Karpas-422 (cell line): ENCODE measurements at regions not wholly inside any gene's neighbourhood (a gene's known extent, or its start where the extent isn't known, plus 50 kb on each side); places are given as distances from the start of the nearest gene placed in this dataset.

Experiments
- DNase-seq: peaks from one replicate; pipeline ENCODE4 v3.0.0-alpha.2; 2015
- H2AFZ ChIP-seq: fragments of 200-600 bp; sonication (generic); 2 replicates; pipeline ENCODE4 v1.6.1; 2014; ENCODE audit warnings: antibody characterized with exemption, low read length, mixed read lengths
- H3K27ac ChIP-seq: fragments of 200-600 bp; sonication (generic); 2 replicates; pipeline ENCODE4 v1.5.1; 2014; ENCODE audit warnings: mild to moderate bottlenecking, low read length, moderate library complexity
- H3K27me3 ChIP-seq: fragments of 200-600 bp; sonication (generic); 2 replicates; pipeline ENCODE4 v1.6.1; 2014; ENCODE audit warnings: low read length, mixed read lengths
- H3K36me3 ChIP-seq: fragments of 200-600 bp; sonication (generic); 2 replicates; pipeline ENCODE4 v1.6.1; 2014; ENCODE audit warnings: low read length, mixed read lengths; ENCODE audit not compliant: insufficient read depth
- H3K4me1 ChIP-seq: fragments of 200-600 bp; sonication (generic); 2 replicates; pipeline ENCODE4 v1.6.1; 2014; ENCODE audit warnings: mild to moderate bottlenecking, low read length, mixed read lengths
- H3K4me2 ChIP-seq: fragments of 200-600 bp; sonication (generic); 2 replicates; pipeline ENCODE4 v1.6.1; 2014; ENCODE audit warnings: low read length, low read depth, mild to moderate bottlenecking; ENCODE audit not compliant: poor library complexity, severe bottlenecking
- H3K4me3 ChIP-seq: fragments of 200-600 bp; sonication (generic); 2 replicates; pipeline ENCODE4 v1.5.1; 2014; ENCODE audit warnings: mild to moderate bottlenecking, antibody characterized with exemption, low read length, mixed read lengths
- H3K79me2 ChIP-seq: fragments of 200-600 bp; sonication (generic); 2 replicates; pipeline ENCODE4 v1.6.1; 2014; ENCODE audit warnings: mild to moderate bottlenecking, low read length, mixed read lengths
- H3K9ac ChIP-seq: fragments of 200-600 bp; sonication (generic); 2 replicates; pipeline ENCODE4 v1.6.0; 2014; ENCODE audit warnings: low read length
- H3K9me2 ChIP-seq: fragments of 200-600 bp; sonication (generic), shearing (Covaris generic); replicated peaks from 2 replicates; pipeline ENCODE4 v1.6.0; 2014; ENCODE audit warnings: mild to moderate bottlenecking, low read length, moderate library complexity; ENCODE audit not compliant: insufficient read depth
- H3K9me3 ChIP-seq: fragments of 300-700, 200-600 bp; sonication (generic); 2 replicates; pipeline ENCODE4 v1.6.1; 2014; ENCODE audit warnings: low read length, mixed read lengths
- H4K20me1 ChIP-seq: fragments of 200-600 bp; sonication (generic); 2 replicates; pipeline ENCODE4 v1.6.1; 2014; ENCODE audit warnings: mild to moderate bottlenecking, antibody characterized with exemption, low read length, low read depth; ENCODE audit not compliant: insufficient read depth

DNA sequence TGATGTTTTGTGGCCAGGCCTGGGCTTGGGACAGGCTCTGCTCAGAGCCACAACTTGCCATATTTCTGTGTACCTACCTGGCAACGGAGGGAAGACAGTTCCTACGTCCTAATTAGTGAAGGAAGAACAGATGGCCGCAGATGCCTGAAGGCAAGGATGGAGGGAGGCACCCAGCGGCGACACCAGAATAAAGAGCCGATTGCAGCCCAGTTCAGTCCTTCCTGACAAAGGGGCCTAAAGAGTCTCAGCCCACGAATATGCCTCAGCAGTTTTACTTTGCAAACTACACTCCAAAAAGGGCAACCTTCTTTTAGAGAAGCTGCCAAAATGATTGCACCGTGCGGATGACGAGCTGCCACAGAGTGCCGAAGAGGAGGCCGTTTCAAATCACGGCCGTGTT, 585.8 kb downstream of the GLRX3 start:
- Histone ChIP-seq H3K4me2 (no peak overlapping the region), H3K79me2 (no peaks in the 10 kb centered on the region), H3K27me3 (no peaks in the 10 kb centered on the region), H3K9me2 (no peaks in the 10 kb centered on the region), H4K20me1 (0 out of 2 replicates have a peak, but pooled peaks cover 2% of the 10 kb centered on the region), H3K9ac (no peak overlapping the region), H3K4me3 (no peak overlapping the region), H3K4me1 (no peaks in the 10 kb centered on the region), H2AFZ (no peak overlapping the region), H3K27ac (no peak overlapping the region), H3K36me3 (no peaks in the 10 kb centered on the region), H3K9me3 (no peaks in the 10 kb centered on the region)
- DNase-seq, result no peak

DNA sequence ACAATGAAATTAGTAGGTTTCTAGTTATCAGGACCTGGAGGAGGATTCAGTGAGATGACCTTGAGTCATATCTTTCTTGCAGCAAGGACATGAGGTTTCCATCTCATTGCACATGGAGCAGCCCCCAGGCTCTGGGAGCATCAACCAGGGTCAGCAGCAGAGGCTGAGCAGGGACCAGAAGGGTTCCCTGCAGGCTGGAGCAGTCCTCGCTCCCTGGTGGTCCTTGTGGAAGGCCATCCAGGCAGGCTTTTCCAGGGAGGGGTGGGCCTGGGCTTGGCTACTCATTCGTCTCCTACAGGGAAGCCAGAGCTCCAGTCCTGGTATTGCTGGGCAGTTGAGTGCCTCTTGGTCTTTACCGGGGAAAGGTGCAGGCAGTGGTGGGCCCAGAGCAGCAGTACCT, 587.5 kb downstream of the GLRX3 start:
- Histone ChIP-seq H3K79me2 (no peaks in the 10 kb centered on the region), H3K27me3 (no peaks in the 10 kb centered on the region), H3K4me1 (no peaks in the 10 kb centered on the region), H3K27ac (no peak overlapping the region), H2AFZ (no peak overlapping the region), H3K9ac (no peak overlapping the region), H3K9me3 (no peaks in the 10 kb centered on the region), H3K4me2 (no peak overlapping the region), H3K4me3 (no peak overlapping the region), H3K9me2 (no peaks in the 10 kb centered on the region), H3K36me3 (no peaks in the 10 kb centered on the region), H4K20me1 (0 out of 2 replicates have a peak, but pooled peaks cover 2% of the 10 kb centered on the region)
- no peak for DNase-seq

DNA sequence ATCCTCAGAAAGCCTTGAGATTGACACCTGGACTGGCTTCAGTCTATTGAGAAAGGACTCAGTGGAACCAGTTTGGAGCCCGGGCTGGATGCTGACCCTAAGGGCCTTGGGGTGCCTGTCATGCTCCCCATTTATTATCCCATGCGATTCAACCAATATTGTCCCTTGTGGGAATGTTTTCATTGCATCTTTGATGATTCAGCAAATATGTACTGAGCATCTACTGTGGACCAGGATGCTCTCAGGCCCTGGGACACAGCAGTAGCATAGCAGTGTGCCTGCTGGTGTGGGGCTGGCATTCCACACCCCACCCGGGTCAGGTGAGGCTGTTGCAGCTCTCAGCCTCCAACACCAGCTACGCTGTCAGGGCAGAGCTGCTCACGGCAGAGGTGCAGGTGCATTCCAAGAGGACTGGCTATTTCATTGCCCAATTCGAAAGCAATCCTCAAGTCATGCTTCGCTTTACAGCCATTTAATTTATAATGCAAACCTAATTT, 586.0 kb downstream of the TCERG1L start:
- Histone ChIP-seq H3K79me2 (no peaks in the 10 kb centered on the region), H3K4me2 (no peak overlapping the region), H4K20me1 (0 out of 2 replicates have a peak, but pooled peaks cover 2% of the 10 kb centered on the region), H3K9me2 (no peaks in the 10 kb centered on the region), H2AFZ (no peak overlapping the region), H3K36me3 (no peaks in the 10 kb centered on the region), H3K27ac (no peak overlapping the region), H3K4me3 (no peak overlapping the region), H3K9me3 (no peaks in the 10 kb centered on the region), H3K4me1 (no peaks in the 10 kb centered on the region), H3K9ac (no peak overlapping the region), H3K27me3 (no peaks in the 10 kb centered on the region)
- DNase-seq, result no peak

DNA sequence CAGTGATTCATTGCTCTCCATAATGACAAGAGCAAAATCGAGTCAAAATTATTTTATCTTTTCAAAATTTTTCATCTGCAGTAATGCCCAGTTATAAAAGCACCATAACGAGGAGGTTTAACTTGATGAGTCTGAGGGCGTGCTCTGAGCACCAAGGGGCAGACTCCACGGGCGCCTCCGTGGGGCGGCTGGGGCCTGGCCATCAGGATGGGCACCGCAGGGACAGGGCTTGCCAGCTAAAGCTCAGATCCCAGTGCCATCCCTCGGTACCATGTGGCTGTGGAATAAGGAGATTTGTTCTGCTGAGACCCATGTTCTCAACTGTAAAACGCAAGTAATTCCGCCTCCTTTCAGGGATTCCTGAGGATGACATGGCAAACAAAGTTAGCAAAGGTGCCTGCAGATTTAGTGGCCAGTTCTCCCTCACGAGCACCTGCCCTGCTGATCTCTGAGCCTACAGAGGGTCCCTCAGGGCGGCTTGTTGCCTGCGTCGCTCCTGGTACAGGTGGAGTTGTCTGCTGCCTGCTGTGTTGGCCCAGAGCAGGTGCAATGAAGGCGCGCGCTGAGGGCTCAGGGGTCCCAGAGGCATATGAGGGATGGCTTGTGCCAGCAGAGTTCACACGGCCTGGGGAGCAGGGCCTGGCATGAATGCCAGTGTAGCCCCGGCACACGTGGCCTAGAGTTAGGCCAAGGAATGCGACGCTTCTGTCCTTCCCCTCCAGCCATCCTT, 584.4 kb downstream of the TCERG1L start:
- H3K36me3 ChIP-seq, result no peaks in the 10 kb centered on the region
- H3K27me3 ChIP-seq, result no peaks in the 10 kb centered on the region
- no peak for DNase-seq
- H3K9me2 ChIP-seq, result no peaks in the 10 kb centered on the region
- no peak overlapping the region for H3K9ac ChIP-seq
- H3K27ac ChIP-seq, result no peak overlapping the region
- no peak overlapping the region for H3K4me2 ChIP-seq
- no peak overlapping the region for H2AFZ ChIP-seq
- no peaks in the 10 kb centered on the region for H3K79me2 ChIP-seq
- H3K9me3 ChIP-seq, result no peaks in the 10 kb centered on the region
- H3K4me1 ChIP-seq, result no peaks in the 10 kb centered on the region
- no peak overlapping the region for H3K4me3 ChIP-seq
- H4K20me1 ChIP-seq, result 0 out of 2 replicates have a peak, but pooled peaks cover 2% of the 10 kb centered on the region

DNA sequence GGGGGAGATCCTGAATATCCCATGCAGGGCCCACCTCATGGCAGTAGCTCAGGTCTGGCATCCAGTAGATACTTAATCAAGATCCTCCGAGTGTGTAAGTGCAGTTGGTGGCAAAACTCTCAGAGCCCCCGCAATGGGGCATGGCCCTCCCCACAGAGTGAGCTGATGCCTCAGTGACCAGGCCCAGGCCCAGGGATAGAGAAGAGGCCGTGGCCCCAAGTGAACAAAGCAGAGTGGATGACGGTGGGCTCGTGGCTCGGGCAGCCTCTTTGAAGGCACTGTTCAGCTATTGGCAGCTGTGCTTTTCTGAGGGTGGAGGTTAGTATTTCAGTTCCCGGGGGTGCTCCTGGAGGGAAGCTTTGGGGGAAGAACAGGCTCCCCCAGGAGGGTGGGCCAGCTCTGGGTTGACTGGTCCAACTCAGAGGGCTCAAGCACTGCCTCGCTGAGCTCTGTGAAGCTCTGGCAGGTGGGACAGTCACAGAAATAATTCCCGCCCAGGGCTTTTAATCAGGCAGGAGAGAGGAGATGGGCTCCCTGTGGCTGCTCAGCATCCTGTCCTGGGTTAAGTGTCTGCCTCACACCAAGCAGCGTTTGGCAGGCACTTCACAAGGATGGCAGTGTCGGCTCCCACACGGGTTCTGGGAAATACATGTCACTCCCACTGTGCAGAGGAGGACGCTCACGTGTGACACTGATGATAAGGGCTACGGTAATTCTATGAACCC, 583.6 kb downstream of the TCERG1L start:
- DNase-seq, result no peak
- Histone ChIP-seq H3K9me3 (no peaks in the 10 kb centered on the region), H2AFZ (no peak overlapping the region), H3K4me3 (no peak overlapping the region), H3K4me2 (no peak overlapping the region), H3K27me3 (no peaks in the 10 kb centered on the region), H3K9ac (no peak overlapping the region), H3K79me2 (no peaks in the 10 kb centered on the region), H3K9me2 (no peaks in the 10 kb centered on the region), H3K36me3 (no peaks in the 10 kb centered on the region), H3K4me1 (no peaks in the 10 kb centered on the region), H3K27ac (no peak overlapping the region), H4K20me1 (0 out of 2 replicates have a peak, but pooled peaks cover 2% of the 10 kb centered on the region)

DNA sequence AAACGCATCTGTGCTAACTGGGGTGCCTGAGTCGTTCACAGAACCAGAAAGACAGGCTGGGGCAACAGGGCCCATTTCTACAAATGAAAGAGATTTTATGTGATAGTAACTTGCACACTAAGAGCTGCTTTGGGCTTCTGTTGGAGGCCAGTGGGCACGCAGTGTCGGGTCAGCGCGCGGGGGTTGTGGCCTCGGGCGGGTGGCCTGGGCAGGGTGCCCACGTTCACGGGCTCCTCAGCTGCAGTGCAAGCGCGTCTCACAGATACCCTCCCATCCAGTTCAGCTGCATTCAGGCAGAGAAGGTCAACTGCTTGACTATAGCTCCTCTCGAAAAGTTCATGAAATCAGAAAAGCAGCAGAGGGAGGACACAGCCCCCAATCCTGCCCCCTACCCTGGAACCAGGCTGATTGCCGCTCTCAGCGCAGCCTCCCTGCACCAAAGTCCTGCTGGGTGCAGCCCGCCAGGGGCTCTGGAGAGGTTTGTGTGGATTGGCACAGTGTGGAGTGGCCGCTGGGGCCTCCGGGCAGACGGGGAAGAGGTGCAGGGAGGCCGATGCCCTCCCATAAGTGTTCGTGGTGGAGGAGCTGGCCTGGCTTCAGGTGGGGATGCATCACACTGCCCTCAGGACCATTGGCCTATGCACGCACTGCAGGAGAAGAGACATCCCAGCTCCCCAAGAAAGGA, 582.8 kb downstream of the TCERG1L start:
- H4K20me1 ChIP-seq, result 0 out of 2 replicates have a peak, but pooled peaks cover 2% of the 10 kb centered on the region
- no peaks in the 10 kb centered on the region for H3K36me3 ChIP-seq
- H3K9ac ChIP-seq, result no peak overlapping the region
- H3K27me3 ChIP-seq, result no peaks in the 10 kb centered on the region
- no peaks in the 10 kb centered on the region for H3K9me2 ChIP-seq
- no peak overlapping the region for H3K4me3 ChIP-seq
- DNase-seq, result no peak
- no peaks in the 10 kb centered on the region for H3K79me2 ChIP-seq
- no peak overlapping the region for H2AFZ ChIP-seq
- H3K27ac ChIP-seq, result no peak overlapping the region
- H3K4me1 ChIP-seq, result no peaks in the 10 kb centered on the region
- no peaks in the 10 kb centered on the region for H3K9me3 ChIP-seq
- no peak overlapping the region for H3K4me2 ChIP-seq

DNA sequence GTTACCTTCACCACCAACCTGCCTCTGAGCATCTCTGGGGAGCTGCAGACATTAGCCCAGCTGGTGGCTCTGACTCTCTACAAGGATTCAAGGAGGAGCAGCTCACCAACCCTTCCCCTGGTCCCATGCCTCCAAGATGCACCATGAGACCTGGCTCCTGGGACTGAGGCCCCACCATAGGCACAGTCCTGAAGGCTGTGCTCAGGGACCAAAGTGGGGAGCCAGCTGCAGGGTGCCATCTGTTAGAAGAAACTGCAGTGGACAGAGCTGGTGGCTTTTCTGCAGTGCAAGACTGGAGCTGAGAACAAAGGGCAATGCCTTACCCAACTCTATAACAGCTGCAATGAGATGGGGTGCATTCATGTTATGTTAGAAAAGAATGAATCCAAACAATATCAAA, 581.6 kb downstream of the TCERG1L start:
- DNase-seq, result no peak
- no peaks in the 10 kb centered on the region for H3K4me1 ChIP-seq
- no peaks in the 10 kb centered on the region for H4K20me1 ChIP-seq
- H3K36me3 ChIP-seq, result no peaks in the 10 kb centered on the region
- no peak overlapping the region for H3K27ac ChIP-seq
- no peaks in the 10 kb centered on the region for H3K9me3 ChIP-seq
- H3K79me2 ChIP-seq, result no peaks in the 10 kb centered on the region
- no peak overlapping the region for H2AFZ ChIP-seq
- H3K9ac ChIP-seq, result no peak overlapping the region
- H3K4me3 ChIP-seq, result no peak overlapping the region
- no peak overlapping the region for H3K4me2 ChIP-seq
- no peaks in the 10 kb centered on the region for H3K9me2 ChIP-seq
- H3K27me3 ChIP-seq, result no peaks in the 10 kb centered on the region

DNA sequence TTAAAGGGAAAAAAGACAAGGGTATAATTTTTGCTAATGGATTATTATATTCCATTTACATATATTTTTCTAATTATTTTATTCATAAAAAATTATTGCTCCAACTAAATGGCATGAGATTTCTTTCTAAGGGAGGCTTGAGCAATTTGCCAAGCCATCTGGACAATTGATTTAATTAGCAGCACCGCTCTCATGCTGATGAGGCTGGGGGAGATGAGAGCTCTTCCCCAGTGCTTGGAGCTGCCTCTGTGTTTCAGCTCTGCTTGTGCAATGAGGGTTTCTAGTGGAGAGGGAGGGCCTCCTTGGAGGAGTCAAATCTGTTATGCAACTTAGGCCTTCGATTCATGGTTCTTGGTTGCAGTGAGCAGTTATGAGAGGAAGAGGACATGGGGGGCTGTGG, 574.3 kb downstream of the TCERG1L start:
- Histone ChIP-seq H3K4me3 (no peak overlapping the region), H3K9ac (no peak overlapping the region), H3K79me2 (no peaks in the 10 kb centered on the region), H3K9me3 (no peaks in the 10 kb centered on the region), H3K27ac (no peak overlapping the region), H3K4me1 (no peaks in the 10 kb centered on the region), H3K9me2 (no peaks in the 10 kb centered on the region), H3K4me2 (no peak overlapping the region), H4K20me1 (no peaks in the 10 kb centered on the region), H3K36me3 (no peaks in the 10 kb centered on the region), H3K27me3 (no peaks in the 10 kb centered on the region), H2AFZ (no peak overlapping the region)
- no peak for DNase-seq
